Gastroesophageal sphincter (tissue), 4 donors: ENCODE measurements at regions not wholly inside any gene's neighbourhood (a gene's known extent, or its start where the extent isn't known, plus 50 kb on each side); places are given as distances from the start of the nearest gene placed in this dataset.
"Not testable (repeated sequence)": the region's sequence is repeated elsewhere in the genome, so short reads cannot be mapped to it uniquely, and the experiment has no call there.

Source experiments
- ATAC-seq: fragments of 150-250 bp; one replicate; pipeline ENCODE4 v1.9.1; 2016; ENCODE audit warnings: mild to moderate bottlenecking, moderate library complexity
- H3K27ac ChIP-seq, 4 donors: fragments of 200-600 bp; sonication (generic) in 3 of 4; 1 replicate in 3 of 4; 2 replicates in 1 of 4; pipeline ENCODE4 v1.5.1; 2016 to 2019
- H3K27me3 ChIP-seq: fragments of 200-600 bp; sonication (generic); one replicate; pipeline ENCODE4 v1.5.1; 2019
- H3K36me3 ChIP-seq, 2 donors: fragments of 200-600 bp; sonication (generic); one replicate each; pipeline ENCODE4 v1.5.1; 2019; ENCODE audit warnings: control low read depth in 1 of 2
- H3K4me1 ChIP-seq, 3 donors: fragments of 200-600 bp; sonication (generic); 1 replicate in 2 of 3; 2 replicates in 1 of 3; pipeline ENCODE4 v1.5.1; 2016 to 2019; ENCODE audit warnings: control low read depth in 2 of 3
- H3K4me3 ChIP-seq, 2 donors: fragments of 200-600 bp; sonication (generic); one replicate each; pipeline ENCODE4 v1.5.1; 2019; ENCODE audit warnings: mild to moderate bottlenecking in 1 of 2, moderate library complexity in 1 of 2
- H3K9me3 ChIP-seq, 3 donors: fragments of 200-600 bp; sonication (generic); one replicate each; pipeline ENCODE4 v1.5.1; 2017 to 2019; ENCODE audit warnings: control low read depth in 2 of 3
- CTCF ChIP-seq, 4 experiments: fragments of 200-600 bp in 2 of 4; fragments of 450-650 bp in 2 of 4; sonication (generic) in 1 of 4; IDR thresholded peaks; one replicate each; pipeline ENCODE4 v1.5.1; 2017 to 2019; ENCODE audit warnings: antibody characterized with exemption in 4 of 4, mild to moderate bottlenecking in 2 of 4, moderate library complexity in 2 of 4
- EP300 ChIP-seq: sonication (generic); formaldehyde crosslinking; IDR thresholded peaks from one replicate; pipeline ENCODE4 v1.6.1; 2017; ENCODE audit warnings: antibody characterized with exemption, mild to moderate bottlenecking
- POLR2A ChIP-seq, 2 donors: fragments of 450-650 bp; IDR thresholded peaks; one replicate each; pipeline ENCODE4 v1.6.1; 2017; ENCODE audit warnings: antibody characterized with exemption in 2 of 2, mild to moderate bottlenecking in 2 of 2, moderate library complexity in 1 of 2
- POLR2AphosphoS5 ChIP-seq: sonication (generic); formaldehyde crosslinking; IDR thresholded peaks from one replicate; pipeline ENCODE4 v1.6.1; 2017; ENCODE audit warnings: antibody characterized with exemption
- WGBS, 2 donors: methylation state at CpG; one replicate each; pipeline ENCODE4 v1.1.5; 2018; ENCODE audit warnings: low coverage in 1 of 2; 5-methylcytosine and 5-hydroxymethylcytosine counted together

GRCh38 chr12:73973486-73973885 is 564.1 kb upstream of the ATXN7L3B start:
- Histone ChIP-seq H3K4me1 (no peaks in the 10 kb centered on the region), H3K36me3 (no peaks in the 10 kb centered on the region), H3K9me3 (no peaks in the 10 kb centered on the region), H3K27me3 (no peaks in the 10 kb centered on the region), H3K27ac (no peak overlapping the region), H3K4me3 (no peak overlapping the region)
- WGBS, 2 donors = 71% methylated on average over 1 of the region's 1 CpG; no CpG with 5 or more reads in 1 of the 2 donors
- TF ChIP-seq CTCF (IDR thresholded peaks at IDR 0.05) (no peak), POLR2AphosphoS5 (no peak), EP300 (no peak), POLR2A (IDR thresholded peaks at IDR 0.05) (no peak)
- ATAC-seq = no peak

- Histone ChIP-seq H3K4me3 (no peak overlapping the region), H3K4me1 (no peaks in the 10 kb centered on the region), H3K9me3 (no peaks in the 10 kb centered on the region), H3K27me3 (no peaks in the 10 kb centered on the region), H3K36me3 (no peaks in the 10 kb centered on the region), H3K27ac (no peak overlapping the region)
- 81 to 85% methylated on average over 1 of the region's 1 CpG for WGBS, 2 donors
- no peak for ATAC-seq
- TF ChIP-seq POLR2AphosphoS5 (no peak), POLR2A (IDR thresholded peaks at IDR 0.05) (no peak), CTCF (IDR thresholded peaks at IDR 0.05) (no peak), EP300 (no peak)
Measured at GRCh38 chr12:73984552-73984951, 553.1 kb upstream of the ATXN7L3B start.

- WGBS, 2 donors = 44 to 66% methylated on average over 3 of the region's 3 CpGs
- Histone ChIP-seq H3K27ac (no peak overlapping the region), H3K4me3 (no peak overlapping the region), H3K9me3 (no peaks in the 10 kb centered on the region), H3K27me3 (no peaks in the 10 kb centered on the region), H3K36me3 (no peaks in the 10 kb centered on the region), H3K4me1 (no peaks in the 10 kb centered on the region)
- TF ChIP-seq CTCF (IDR thresholded peaks at IDR 0.05) (no peak), POLR2AphosphoS5 (no peak), POLR2A (IDR thresholded peaks at IDR 0.05) (no peak), EP300 (no peak)
- no peak for ATAC-seq
Measured at GRCh38 chr12:73991138-73991537, 546.5 kb upstream of the ATXN7L3B start.

- WGBS, 2 donors = 50 to 71% methylated on average over 1 of the region's 1 CpG
- H3K9me3 ChIP-seq = no peaks in the 10 kb centered on the region
Measured at GRCh38 chr12:73998894-73999293, 538.7 kb upstream of the ATXN7L3B start.

GRCh38 chr12:74015118-74015517 is 522.5 kb upstream of the ATXN7L3B start:
- no peak for ATAC-seq
- Histone ChIP-seq H3K27me3 (no peaks in the 10 kb centered on the region), H3K36me3 (no peaks in the 10 kb centered on the region), H3K27ac (no peak overlapping the region), H3K4me3 (no peak overlapping the region), H3K9me3 (no peaks in the 10 kb centered on the region), H3K4me1 (no peaks in the 10 kb centered on the region)
- 89 to 98% methylated on average over 5 of the region's 5 CpGs for WGBS, 2 donors
- TF ChIP-seq CTCF (IDR thresholded peaks at IDR 0.05) (no peak), POLR2AphosphoS5 (no peak), EP300 (no peak), POLR2A (IDR thresholded peaks at IDR 0.05) (no peak)

More at GRCh38 chr12:73998894-73999293, 538.7 kb upstream of the ATXN7L3B start:
- Histone ChIP-seq H3K36me3 (no peaks in the 10 kb centered on the region), H3K4me1 (no peaks in the 10 kb centered on the region), H3K27me3 (no peaks in the 10 kb centered on the region), H3K27ac (no peak overlapping the region), H3K4me3 (no peak overlapping the region)
- ATAC-seq = no peak
- TF ChIP-seq POLR2AphosphoS5 = no peak

GRCh38 chr12:74016324-74016723 is 521.3 kb upstream of the ATXN7L3B start:
- not testable (repeated sequence) for H3K4me1 ChIP-seq, H3K27ac ChIP-seq, H3K9me3 ChIP-seq, H3K36me3 ChIP-seq, H3K4me3 ChIP-seq, ATAC-seq, H3K27me3 ChIP-seq
- WGBS, 2 donors = 88 to 93% methylated on average over 3 to 5 of the region's 5 CpGs
